ENCODE measurements at regions not wholly inside any gene's neighbourhood (a gene's known extent, or its start where the extent isn't known, plus 50 kb on each side); places are given as distances from the start of the nearest gene placed in this dataset.

- no peak overlapping the region for H3K9ac ChIP-seq
These were observed 292.9 kb upstream of the MSX2 start for GRCh38 chr5:174431504-174431903.

DNA sequence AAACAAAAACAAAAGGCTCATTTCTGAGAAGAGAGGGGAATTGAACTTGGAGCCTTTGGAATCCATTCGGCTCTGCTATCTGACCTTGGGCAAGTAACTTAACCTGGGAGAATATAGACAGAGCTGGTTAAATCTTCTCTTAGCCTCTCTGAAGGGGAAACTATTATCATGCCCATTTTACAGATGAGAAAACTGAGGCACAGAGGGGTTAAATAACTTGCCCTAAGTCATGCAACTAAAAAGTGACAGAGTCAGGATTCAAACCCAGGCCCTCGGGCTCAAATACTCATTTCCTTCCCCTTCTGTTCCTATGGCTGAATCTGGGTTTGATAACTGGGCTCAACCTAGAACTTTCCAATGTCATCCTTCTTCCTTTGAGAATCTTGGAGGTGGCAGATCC lies 291.3 kb upstream of the MSX2 start:
- TF ChIP-seq Cebpa-rat (IDR thresholded peaks at IDR 0.05): no peak
- Histone ChIP-seq H3K4me2 (no peak overlapping the region), H3K27me3 (no peaks in the 10 kb centered on the region), H3K9ac (no peak overlapping the region), H3K27ac (no peak overlapping the region), H3K9me3 (replicated peaks in 1 of 11) (no peaks in the 10 kb centered on the region), H3K36me3 (no peaks in the 10 kb centered on the region), H4K20me1 (no peaks in the 10 kb centered on the region), H3K4me1 (peaks cover 0 to 13% (median 0%) of the 10 kb centered on the region in 10 experiments; a peak in 7 of 20 replicates), H3K4me3 (no peak overlapping the region)

More at GRCh38 chr5:174431504-174431903, 292.9 kb upstream of the MSX2 start:
- Histone ChIP-seq H3K9me3 (replicated peaks in 1 of 11) (no peaks in the 10 kb centered on the region), H4K20me1 (no peaks in the 10 kb centered on the region), H3K4me3 (no peak overlapping the region), H3K27me3 (no peaks in the 10 kb centered on the region), H3K4me2 (peak overlapping the region in 4 of 11 experiments; percentile 14 to 52 (median 46); a peak in 5 of 22 replicates), H3K27ac (no peak overlapping the region), H3K4me1 (peaks cover 0 to 13% (median 0%) of the 10 kb centered on the region in 10 experiments; a peak in 7 of 20 replicates), H3K36me3 (no peaks in the 10 kb centered on the region)
- TF ChIP-seq Cebpa-rat (IDR thresholded peaks at IDR 0.05): no peak

GRCh38 chr5:174436750-174437149 lies 287.6 kb upstream of the MSX2 start:
- Histone ChIP-seq H3K4me1 (peaks cover 0 to 4% (median 0%) of the 10 kb centered on the region in 10 experiments; a peak in 2 of 20 replicates), H3K36me3 (no peaks in the 10 kb centered on the region)
- no peak for TF ChIP-seq Cebpa-rat (IDR thresholded peaks at IDR 0.05)

GRCh38 chr5:174444479-174445188 lies 279.7 kb upstream of the MSX2 start:
- H3K4me3 ChIP-seq: no peak overlapping the region
- H3K27ac ChIP-seq: no peak overlapping the region

More at GRCh38 chr5:174436750-174437149, 287.6 kb upstream of the MSX2 start:
- Histone ChIP-seq H3K4me2 (no peak overlapping the region), H3K9ac (no peak overlapping the region), H3K9me3 (replicated peaks in 1 of 11) (no peaks in the 10 kb centered on the region), H4K20me1 (no peaks in the 10 kb centered on the region), H3K27me3 (no peaks in the 10 kb centered on the region), H3K4me3 (no peak overlapping the region), H3K27ac (no peak overlapping the region)

DNA sequence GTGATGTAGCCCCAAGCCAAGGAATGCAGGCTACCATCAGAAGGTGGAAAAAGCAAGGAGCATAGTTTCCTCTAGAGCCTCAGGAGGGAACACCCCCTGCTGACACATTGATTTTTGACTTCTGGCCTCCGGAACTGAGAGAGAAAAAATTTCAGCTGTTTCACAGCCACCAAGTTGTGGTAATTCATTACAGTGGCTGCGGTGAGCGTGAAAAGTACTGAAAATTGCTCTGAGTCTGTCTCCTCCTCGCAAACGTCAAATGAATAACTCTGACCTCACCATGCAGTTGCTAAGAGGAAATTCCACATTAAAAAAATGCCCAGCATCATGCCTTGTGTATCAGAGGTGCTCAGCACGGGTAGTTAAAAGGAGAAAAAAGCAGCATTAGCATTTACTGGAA lies 277.9 kb upstream of the MSX2 start:
- TF ChIP-seq Cebpa-rat (IDR thresholded peaks at IDR 0.05): no peak

More at GRCh38 chr5:174444479-174445188, 279.7 kb upstream of the MSX2 start:
- H3K4me2 ChIP-seq: no peak overlapping the region
- H4K20me1 ChIP-seq: no peaks in the 10 kb centered on the region
- no peak overlapping the region for H3K9ac ChIP-seq
- no peak for TF ChIP-seq Cebpa-rat (IDR thresholded peaks at IDR 0.05)
- H3K4me1 ChIP-seq: peaks cover 0 to under 1% (median 0%) of the 10 kb centered on the region in 10 experiments; a peak in 1 of 20 replicates
- H3K9me3 ChIP-seq (replicated peaks in 1 of 11): peaks cover 0 to 6% (median 0%) of the 10 kb centered on the region in 11 experiments; a peak in 2 of 22 replicates
- H3K36me3 ChIP-seq: no peaks in the 10 kb centered on the region
- H3K27me3 ChIP-seq: no peaks in the 10 kb centered on the region

GRCh38 chr5:174446988-174447387 lies 277.4 kb upstream of the MSX2 start:
- no peak overlapping the region for H3K9ac ChIP-seq
- H3K4me1 ChIP-seq: peaks cover 0 to 4% (median 0%) of the 10 kb centered on the region in 10 experiments; a peak in 1 of 20 replicates
- TF ChIP-seq Cebpa-rat (IDR thresholded peaks at IDR 0.05): no peak
- no peak overlapping the region for H3K27ac ChIP-seq
- peaks cover 0 to 9% (median 7%) of the 10 kb centered on the region in 11 experiments; a peak in 13 of 22 replicates for H3K9me3 ChIP-seq (replicated peaks in 1 of 11)
- no peak overlapping the region for H3K4me2 ChIP-seq
- no peaks in the 10 kb centered on the region for H3K36me3 ChIP-seq
- no peaks in the 10 kb centered on the region for H4K20me1 ChIP-seq
- H3K27me3 ChIP-seq: no peaks in the 10 kb centered on the region
- H3K4me3 ChIP-seq: no peak overlapping the region

More for the DNA sequence above, 277.9 kb upstream of the MSX2 start:
- H3K36me3 ChIP-seq: no peaks in the 10 kb centered on the region
- H3K4me1 ChIP-seq: peaks cover 0 to 4% (median 0%) of the 10 kb centered on the region in 10 experiments; a peak in 1 of 20 replicates
- peaks cover 0 to 9% (median 7%) of the 10 kb centered on the region in 11 experiments; a peak in 13 of 22 replicates for H3K9me3 ChIP-seq (replicated peaks in 1 of 11)
- no peaks in the 10 kb centered on the region for H4K20me1 ChIP-seq
- no peak overlapping the region for H3K9ac ChIP-seq
- no peak overlapping the region for H3K4me2 ChIP-seq
- H3K27me3 ChIP-seq: no peaks in the 10 kb centered on the region
- H3K27ac ChIP-seq: no peak overlapping the region
- no peak overlapping the region for H3K4me3 ChIP-seq

DNA sequence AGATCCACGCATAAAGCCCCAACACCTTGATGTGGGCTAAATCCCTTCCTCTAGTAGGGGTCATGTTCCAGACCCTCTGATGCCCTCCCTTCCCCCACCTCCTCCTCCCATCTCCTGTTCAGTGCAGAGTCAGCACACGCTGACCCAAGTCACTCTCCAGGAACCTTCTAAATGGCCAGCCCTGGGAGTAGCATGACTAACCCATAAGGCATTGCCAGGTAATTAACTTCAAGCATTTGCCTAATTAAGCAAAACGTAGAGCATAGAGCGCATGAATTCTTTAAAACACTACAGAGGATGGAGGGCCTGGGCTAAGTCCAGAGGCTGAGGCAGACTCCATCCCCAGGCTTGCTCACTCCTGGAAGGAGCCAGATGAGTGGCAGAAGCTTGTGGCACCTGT lies 276.3 kb upstream of the MSX2 start:
- no peak overlapping the region for H3K4me3 ChIP-seq
- H3K4me2 ChIP-seq: no peak overlapping the region
- no peaks in the 10 kb centered on the region for H3K27me3 ChIP-seq
- H4K20me1 ChIP-seq: no peaks in the 10 kb centered on the region
- no peak for TF ChIP-seq Cebpa-rat (IDR thresholded peaks at IDR 0.05)
- no peak overlapping the region for H3K27ac ChIP-seq
- H3K9ac ChIP-seq: no peak overlapping the region
- no peaks in the 10 kb centered on the region for H3K36me3 ChIP-seq
- H3K9me3 ChIP-seq (replicated peaks in 1 of 11): peaks cover 0 to 9% (median 7%) of the 10 kb centered on the region in 11 experiments; a peak in 12 of 22 replicates
- H3K4me1 ChIP-seq: peaks cover 0 to 4% (median 0%) of the 10 kb centered on the region in 10 experiments; a peak in 1 of 20 replicates

- Histone ChIP-seq H3K36me3 (no peaks in the 10 kb centered on the region), H3K27me3 (no peaks in the 10 kb centered on the region), H3K4me2 (no peak overlapping the region), H3K9me3 (replicated peaks in 1 of 11) (peaks cover 0 to 9% (median 7%) of the 10 kb centered on the region in 11 experiments; a peak in 12 of 22 replicates), H4K20me1 (no peaks in the 10 kb centered on the region), H3K4me1 (peaks cover 0 to 4% (median 0%) of the 10 kb centered on the region in 10 experiments; a peak in 1 of 20 replicates), H3K9ac (no peak overlapping the region), H3K4me3 (no peak overlapping the region), H3K27ac (no peak overlapping the region)
- no peak for TF ChIP-seq Cebpa-rat (IDR thresholded peaks at IDR 0.05)
These were observed 275.7 kb upstream of the MSX2 start for GRCh38 chr5:174448662-174449061.

DNA sequence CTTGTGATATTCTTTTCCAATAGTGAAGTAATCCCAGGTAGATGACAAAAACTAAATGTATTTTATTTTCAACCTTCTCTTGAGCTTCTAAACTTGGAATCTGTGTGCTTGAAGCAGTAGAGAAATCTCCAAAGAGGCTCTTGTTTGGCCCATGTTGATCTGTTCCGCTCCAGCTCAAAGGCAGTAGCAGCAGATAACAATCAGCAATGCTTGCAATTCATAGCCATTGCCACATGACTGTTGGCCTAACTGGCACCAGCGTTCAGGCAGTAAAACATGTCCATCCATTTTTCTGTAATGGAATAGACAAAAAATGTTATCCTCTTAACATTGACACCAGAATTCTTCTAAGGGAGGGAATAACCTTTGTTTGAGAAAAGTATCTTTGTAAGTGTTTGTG lies 270.7 kb upstream of the MSX2 start:
- Histone ChIP-seq H3K27ac (no peak overlapping the region), H3K4me2 (no peak overlapping the region), H3K27me3 (no peaks in the 10 kb centered on the region), H3K4me3 (no peak overlapping the region), H3K9ac (no peak overlapping the region), H3K9me3 (replicated peaks in 1 of 11) (peaks cover 0 to 9% (median 7%) of the 10 kb centered on the region in 11 experiments; a peak in 12 of 22 replicates), H4K20me1 (no peaks in the 10 kb centered on the region), H3K4me1 (peaks cover 0 to 13% (median 4%) of the 10 kb centered on the region in 10 experiments; a peak in 6 of 20 replicates), H3K36me3 (no peaks in the 10 kb centered on the region)
- TF ChIP-seq Cebpa-rat (IDR thresholded peaks at IDR 0.05): no peak
